Dermis microvascular lymphatic vessel endothelial cell (primary cell): ENCODE measurements at regions not wholly inside any gene's neighbourhood (a gene's known extent, or its start where the extent isn't known, plus 50 kb on each side); places are given as distances from the start of the nearest gene placed in this dataset.
"Not testable (repeated sequence)": the region's sequence is repeated elsewhere in the genome, so short reads cannot be mapped to it uniquely, and the experiment has no call there.

ENCODE experiments used
- DNase-seq, 2 donors: peaks; one replicate each; pipeline versions ENCODE4 v3.0.0 to v3.0.0-alpha.2; 2010; ENCODE audit warnings: low read depth in 2 of 2

GRCh38 chr7:82566752-82567151 lies 123.2 kb upstream of the CACNA2D1 start:
- no peak for DNase-seq

GRCh38 chr7:82562716-82563404 lies 119.3 kb upstream of the CACNA2D1 start:
- DNase-seq: no peak

DNA sequence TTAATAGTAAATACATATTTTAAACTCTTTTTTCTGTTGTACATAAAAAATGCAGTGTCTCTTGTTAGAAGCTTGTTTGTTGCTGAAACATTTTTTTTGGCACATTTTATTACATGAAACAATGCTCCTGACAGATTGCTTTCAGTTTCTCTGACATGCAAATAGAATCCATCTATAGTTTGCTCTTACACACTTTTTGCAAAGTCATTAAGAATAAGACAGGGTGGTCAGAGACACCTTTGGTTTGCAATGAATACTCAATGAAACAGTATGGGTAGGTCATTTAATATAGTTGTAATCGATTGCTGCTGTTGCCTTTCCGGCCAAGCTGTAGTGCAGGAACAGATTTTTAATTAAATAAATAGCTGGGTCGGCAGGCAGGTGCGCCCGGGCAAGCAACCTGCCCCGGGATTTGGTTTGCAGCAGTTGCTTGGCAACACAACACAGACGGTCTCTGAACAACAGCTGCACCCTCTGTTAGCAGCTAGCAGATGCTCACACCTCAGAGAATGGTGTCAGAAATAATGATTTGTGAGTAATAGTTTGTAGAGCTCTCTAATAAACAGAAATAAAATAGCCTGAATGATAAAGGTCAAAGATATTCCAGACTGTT lies 115.7 kb upstream of the CACNA2D1 start:
- peak; percentile 36 to 55 for DNase-seq

DNA sequence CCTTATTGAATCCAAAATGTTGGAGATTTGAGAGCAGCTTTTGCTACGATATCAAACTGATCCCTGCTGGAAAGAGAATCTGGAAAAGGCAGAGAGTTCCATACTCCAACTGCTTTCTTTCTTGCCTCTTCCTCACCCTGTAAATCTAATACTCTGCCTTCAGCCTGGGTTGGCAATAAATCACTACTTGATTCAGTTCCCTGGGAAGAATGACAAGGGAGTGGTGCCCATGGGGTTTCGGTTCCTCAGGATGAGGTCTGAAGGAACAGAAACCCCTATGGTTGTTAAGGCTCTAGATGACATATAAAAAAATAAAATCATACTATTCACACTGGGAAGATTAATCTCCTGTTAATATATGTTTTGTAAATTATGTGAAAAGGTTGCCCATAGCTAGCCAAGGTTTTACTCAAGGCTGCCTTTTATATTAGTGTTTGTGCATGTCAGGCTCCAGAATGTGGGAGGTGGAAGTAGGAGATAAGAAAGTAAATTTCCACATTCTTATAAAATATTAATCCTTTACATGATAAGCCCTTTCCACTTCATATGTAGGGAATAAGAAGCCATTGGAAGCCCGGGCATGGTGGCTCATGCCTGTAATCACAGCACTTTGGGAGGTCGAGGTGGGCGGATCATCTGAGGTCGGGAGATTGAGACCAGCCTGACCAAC lies 106.2 kb upstream of the CACNA2D1 start:
- DNase-seq: no peak

- DNase-seq: no peak
Measured at GRCh38 chr7:82548141-82548688, 104.6 kb upstream of the CACNA2D1 start.

DNA sequence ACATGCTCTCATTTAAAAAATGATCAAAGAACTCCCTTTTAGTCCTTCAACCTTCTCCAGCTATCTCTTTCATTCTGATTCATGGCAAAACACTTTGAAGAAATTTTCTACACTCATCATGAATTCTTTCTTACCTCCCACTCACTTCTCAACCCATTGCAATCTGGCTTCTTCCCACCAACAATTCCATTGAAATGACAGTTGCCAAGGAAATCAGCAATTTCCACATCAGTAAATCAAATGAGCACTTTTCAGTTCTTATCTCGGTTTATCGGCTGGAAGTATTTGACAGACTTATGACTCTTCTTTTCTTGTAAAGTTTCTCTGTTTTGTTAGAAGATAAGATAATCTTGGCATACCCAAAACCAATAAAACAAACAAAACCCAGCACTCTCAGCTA lies 99.1 kb upstream of the CACNA2D1 start:
- no peak for DNase-seq

GRCh38 chr7:82539969-82540368 lies 96.4 kb upstream of the CACNA2D1 start:
- no peak for DNase-seq

GRCh38 chr7:82534684-82535083 lies 91.1 kb upstream of the CACNA2D1 start:
- DNase-seq: peak in 1 of 2 donors; percentile 21

DNA sequence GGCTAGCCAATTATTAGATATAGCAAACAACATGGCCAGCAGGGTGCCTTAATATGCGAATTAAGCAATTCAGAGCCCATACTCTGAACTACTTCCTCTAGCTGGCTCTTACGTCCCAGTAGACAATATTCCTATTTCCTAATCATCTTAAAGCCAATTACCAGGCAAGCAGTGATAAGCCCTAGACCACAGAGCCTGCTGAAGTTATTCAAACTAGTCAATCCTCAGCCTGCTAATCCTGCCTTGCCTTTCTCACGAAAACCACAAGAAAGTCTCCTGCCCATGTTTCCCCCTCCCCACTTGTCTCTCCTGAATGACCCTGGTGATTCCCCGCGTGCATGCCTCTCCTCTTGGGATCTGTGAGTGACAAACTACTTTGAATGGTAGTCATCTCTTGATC lies 86.8 kb upstream of the CACNA2D1 start:
- DNase-seq: no peak

GRCh38 chr7:82528577-82529310 lies 85.2 kb upstream of the CACNA2D1 start:
- no peak for DNase-seq

DNA sequence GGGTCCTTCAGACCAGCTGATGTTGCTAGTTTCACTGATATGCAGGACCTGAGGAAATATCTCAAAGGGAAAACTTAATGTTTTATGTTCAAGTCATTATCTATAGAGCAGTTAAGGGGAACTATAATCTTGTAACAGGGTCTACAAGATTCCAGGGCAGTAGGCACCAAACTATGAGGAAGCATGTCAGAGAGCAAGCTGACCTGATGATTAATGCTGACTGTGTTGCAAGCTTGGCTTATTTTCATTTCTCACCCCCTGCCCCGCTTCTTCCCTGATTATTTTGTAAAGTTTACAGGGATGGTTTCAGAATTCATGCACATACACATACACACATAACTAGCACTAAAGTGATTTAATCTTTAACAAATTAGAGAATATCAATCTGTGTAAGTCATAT lies 84.3 kb upstream of the CACNA2D1 start:
- no peak for DNase-seq

DNA sequence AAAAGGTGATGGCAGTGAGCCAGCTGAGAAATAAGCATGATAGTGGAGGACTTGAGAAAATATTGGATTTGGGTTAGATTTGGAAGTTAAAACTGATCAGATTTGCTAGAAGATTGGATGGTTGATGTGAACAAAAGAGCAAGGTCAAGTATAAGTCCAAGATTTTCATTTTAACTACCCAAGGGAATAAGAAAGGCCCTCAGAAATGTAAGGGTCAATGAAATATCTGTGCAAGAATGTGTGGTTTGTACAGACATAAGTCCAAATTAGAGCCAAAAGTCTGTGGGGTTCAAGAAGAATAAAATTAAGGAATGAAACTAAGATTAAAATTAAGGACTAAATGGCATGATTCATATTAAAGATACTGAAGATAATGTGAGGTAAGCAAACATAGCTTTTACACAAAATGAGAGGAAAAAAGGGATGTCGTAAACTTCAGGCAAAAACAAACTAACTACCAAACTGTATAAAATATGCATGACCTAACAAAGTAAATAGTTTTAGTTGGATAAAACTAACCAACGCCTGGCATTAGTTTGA lies 78.4 kb upstream of the CACNA2D1 start:
- no peak for DNase-seq

- DNase-seq: no peak
Measured at GRCh38 chr7:82517050-82517449, 73.5 kb upstream of the CACNA2D1 start.

DNA sequence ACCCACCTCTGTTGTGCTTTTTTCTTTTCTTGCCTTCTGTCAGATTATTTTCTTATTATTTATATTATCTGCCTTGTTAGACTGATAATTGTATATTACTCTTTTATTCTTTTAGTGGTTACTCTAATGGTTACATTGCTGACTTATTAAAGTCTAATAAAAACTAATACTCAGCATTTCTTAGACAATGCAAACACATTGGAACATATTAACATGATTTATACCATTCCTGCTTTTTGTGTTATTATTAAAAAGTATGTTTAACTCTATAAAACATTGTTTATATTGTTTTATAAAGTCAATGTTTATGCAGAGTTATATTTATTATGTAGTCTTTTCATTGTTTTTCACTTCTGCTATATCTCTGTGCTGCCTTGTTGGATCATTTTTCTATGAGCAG lies 68.0 kb upstream of the CACNA2D1 start:
- DNase-seq: no peak

DNA sequence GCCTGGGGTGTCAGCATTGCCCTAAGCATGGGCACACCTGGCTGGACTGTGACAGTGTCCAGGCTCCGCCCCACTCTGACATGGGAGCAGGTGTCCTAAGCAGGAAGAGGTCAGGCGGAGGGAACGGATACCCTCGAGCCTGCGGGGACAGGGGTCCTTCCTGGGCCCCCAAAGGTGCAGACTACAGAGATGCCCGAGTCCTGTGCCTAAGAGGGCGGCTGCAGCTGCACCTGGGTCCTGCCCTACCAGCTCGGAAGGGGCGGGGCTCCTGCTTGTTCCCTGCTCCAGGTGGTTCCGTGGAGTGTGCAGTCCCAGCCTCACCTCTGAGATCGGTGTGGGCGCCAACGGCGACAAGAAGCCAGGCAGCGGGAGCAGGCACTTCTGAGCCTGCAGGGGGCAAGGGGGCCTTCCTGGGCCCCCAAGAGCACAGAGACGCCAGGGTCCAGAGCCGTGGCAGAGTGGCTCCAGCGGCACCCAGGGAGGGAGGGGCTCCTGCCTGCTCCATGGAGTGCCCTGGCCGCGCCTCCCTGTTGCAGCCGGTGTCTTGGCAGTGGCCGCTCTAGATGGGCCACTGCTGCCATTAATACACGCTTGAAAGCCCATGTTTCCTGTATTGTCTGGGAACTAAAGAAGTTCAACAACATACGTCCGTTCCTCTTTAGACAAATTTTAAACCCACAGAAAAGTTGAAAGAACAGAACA lies 64.5 kb upstream of the CACNA2D1 start:
- DNase-seq: no peak

DNA sequence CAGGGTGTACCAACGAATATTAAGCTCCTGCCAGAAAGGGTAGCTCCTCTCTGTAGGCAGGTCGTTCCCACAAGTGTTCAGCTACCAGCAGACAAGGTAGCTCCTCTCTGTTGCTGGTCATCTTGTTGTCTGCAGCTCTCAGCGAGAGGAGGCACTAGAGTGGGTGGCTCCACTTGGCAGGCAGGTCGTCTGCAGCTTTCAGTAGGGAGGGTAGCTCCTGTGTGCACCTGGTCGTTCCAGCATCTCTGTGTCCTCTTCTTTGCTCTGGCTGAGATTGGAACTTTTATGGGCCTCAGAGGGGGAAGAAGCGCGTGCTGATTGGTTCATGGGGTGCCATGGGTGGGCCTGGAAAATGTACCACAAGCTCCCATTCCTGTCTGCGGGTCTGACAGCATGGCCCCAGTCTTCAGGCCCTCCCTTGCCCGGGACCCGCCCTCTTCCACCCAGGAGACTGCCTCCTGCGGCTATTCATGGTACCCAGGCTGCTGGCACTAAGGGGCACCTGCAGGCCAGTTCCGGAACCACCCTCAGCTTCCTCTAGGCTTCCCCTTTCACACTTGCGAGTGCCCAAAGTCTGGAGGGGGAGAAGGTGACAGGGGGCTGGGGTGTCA lies 63.9 kb upstream of the CACNA2D1 start:
- DNase-seq: no peak

GRCh38 chr7:82506702-82507101 lies 63.1 kb upstream of the CACNA2D1 start:
- no peak for DNase-seq

DNA sequence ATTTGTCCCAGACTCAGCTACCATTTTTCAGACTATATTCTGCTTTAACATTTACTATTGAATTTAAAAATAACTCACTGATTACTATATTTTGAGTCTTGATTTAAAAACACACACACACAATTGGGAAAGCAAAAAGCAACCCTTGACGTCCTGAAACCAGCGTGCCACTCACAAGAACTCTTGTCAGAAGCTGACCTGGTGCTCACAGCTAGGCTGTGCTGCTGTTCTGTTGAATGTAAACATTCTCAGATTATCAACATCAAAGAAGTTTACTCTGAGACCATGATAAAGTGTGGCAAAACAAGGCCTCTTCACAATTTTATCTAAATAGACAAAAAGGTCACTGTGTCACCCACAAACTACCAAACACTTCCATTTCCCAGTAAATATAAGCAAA lies 62.6 kb upstream of the CACNA2D1 start:
- DNase-seq: no peak

GRCh38 chr7:82501346-82501745 lies 57.8 kb upstream of the CACNA2D1 start:
- DNase-seq: no peak

- DNase-seq: not testable (repeated sequence)
Measured at GRCh38 chr7:82499546-82499945, 56.0 kb upstream of the CACNA2D1 start.

- DNase-seq: no peak
Measured at GRCh38 chr7:82494420-82494819, 50.8 kb upstream of the CACNA2D1 start.
